Gastrocnemius medialis (tissue), 4 donors: ENCODE measurements at regions not wholly inside any gene's neighbourhood (a gene's known extent, or its start where the extent isn't known, plus 50 kb on each side); places are given as distances from the start of the nearest gene placed in this dataset.

Experiments
- CTCF ChIP-seq, 5 experiments: fragments of 450-650 bp in 3 of 5; fragments of 200-600 bp in 2 of 5; sonication (generic) in 2 of 5; IDR thresholded peaks in 4 of 5; conservative IDR thresholded peaks in 1 of 5; 1 replicate in 4 of 5; 2 replicates in 1 of 5; pipeline ENCODE4 v1.5.1; 2016 to 2019; ENCODE audit warnings: antibody characterized with exemption in 5 of 5, mild to moderate bottlenecking in 3 of 5, moderate library complexity in 3 of 5
- POLR2A ChIP-seq, 2 donors: fragments of 450-650 bp; IDR thresholded peaks; one replicate each; pipeline ENCODE4 v1.6.1; 2017; ENCODE audit warnings: antibody characterized with exemption in 2 of 2, mild to moderate bottlenecking in 2 of 2, moderate library complexity in 2 of 2

GRCh38 chr21:38956856-38957571 is 151.3 kb downstream of the ETS2 start:
- TF ChIP-seq POLR2A (IDR thresholded peaks at IDR 0.05) = no peak
- TF ChIP-seq CTCF (IDR thresholded peaks at IDR 0.05 in 4 of 5, conservative IDR thresholded peaks at IDR 0.05 in 1 of 5) = no peak
